NCI-H446 (cell line): ENCODE measurements at regions not wholly inside any gene's neighbourhood (a gene's known extent, or its start where the extent isn't known, plus 50 kb on each side); places are given as distances from the start of the nearest gene placed in this dataset.
"Not testable (repeated sequence)": the region's sequence is repeated elsewhere in the genome, so short reads cannot be mapped to it uniquely, and the experiment has no call there.

Experiments
- DNase-seq, 2 experiments: peaks; one replicate each; lab custom pipeline; 2025; lab: John Stamatoyannopoulos, UW

DNA sequence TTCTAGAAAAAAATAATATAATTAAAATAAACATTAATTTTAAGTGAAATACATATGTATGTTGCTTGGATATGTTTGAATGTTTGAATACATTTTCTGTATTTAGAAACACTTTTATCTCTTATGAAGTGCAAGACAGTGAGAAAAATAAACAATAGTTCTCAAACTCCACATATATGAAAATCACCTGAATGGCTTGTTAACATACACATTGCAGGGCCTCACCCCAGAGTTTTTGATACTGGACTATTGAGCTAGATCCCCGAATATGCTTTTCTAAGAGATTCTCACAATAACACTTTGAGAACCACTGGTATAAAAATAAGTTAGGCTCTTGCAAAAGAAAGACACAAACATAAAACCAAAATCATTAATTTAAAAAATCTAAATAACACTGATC, 1570.3 kb upstream of the PRR20A start:
- no peak for DNase-seq

DNA sequence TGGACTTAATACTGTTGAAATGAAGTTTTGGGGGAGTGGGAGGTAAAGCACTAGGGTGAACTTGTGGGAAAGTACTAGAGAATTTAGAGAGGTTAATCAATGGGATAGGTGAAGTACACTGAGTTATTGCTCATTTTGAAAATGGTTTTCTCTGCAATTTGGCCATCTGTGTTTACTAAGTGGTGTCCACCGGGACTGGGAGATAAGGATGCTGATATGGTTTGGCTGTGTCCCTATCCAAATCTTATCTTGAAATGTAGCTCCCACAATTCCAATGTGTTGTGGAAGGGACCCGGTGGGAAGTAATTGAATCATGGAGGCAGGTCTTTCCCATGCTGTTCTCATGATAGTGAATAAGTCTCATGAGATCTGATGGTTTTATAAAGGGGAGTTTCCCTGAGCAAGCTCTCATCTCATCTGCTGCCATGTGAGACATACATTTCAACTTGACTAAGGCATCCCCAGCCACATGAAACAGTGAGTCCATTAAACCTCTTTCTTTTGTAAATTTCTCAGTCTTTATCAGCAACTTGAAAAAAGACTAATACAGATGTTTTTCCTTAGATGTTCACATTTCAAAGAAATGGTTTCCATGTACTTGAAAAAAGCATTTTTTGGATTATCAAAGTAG, 1569.4 kb upstream of the PRR20A start:
- no peak for DNase-seq

DNA sequence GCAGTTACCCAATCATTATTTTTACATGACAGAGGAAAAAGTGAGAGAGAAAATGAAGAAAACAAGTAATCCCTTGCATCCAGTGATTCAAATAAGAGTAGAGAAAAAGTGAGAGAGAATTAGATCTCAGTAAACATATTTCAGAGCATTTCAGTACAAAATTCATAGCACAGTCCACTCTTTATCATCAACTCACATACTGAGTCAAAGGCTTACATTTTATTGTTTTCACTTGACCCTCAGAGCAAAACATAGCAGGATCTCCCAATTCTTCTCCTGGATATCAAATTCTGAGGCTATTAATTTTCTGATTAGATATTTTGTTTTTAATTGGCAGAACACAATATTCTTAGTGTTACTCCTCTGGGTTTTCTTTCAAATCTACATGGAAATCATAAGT, 1568.3 kb upstream of the PRR20A start:
- DNase-seq: no peak

DNA sequence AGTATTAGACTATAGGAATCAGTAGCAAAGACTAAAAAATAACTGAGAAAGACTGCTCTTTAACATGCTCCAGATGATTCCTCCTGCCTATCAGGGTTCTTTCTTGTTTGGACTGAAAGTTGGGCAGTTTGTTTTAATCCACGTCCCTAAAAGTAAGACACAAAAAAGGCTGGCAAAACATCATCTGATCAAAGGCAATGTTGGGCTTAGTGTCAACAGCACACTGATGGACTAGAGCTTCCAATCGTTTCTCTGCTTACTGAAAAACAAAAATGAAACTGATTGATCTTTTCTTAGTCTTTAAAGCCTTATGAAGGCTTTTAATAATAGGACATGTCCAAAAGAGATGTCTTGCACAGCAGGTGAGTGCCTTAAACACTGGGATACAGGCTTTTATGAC, 1567.9 kb upstream of the PRR20A start:
- no peak for DNase-seq

DNA sequence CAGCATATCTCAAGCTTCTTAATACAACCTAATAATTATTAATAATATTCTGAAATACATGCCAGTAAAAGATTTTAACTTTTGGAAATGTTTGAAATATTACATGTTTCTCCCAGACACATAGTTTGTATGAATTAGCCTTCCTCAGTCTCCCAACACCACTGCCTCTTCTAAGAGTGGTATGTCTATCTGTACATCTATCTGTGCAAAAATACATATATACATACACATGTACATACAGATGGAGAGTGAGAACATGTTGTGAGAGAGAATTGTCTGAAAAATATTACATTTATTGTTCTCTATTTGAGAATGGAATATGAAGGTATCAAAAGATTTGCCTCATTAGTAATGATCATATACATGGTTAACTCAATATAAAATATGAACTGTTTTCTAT, 1567.2 kb upstream of the PRR20A start:
- no peak for DNase-seq

DNA sequence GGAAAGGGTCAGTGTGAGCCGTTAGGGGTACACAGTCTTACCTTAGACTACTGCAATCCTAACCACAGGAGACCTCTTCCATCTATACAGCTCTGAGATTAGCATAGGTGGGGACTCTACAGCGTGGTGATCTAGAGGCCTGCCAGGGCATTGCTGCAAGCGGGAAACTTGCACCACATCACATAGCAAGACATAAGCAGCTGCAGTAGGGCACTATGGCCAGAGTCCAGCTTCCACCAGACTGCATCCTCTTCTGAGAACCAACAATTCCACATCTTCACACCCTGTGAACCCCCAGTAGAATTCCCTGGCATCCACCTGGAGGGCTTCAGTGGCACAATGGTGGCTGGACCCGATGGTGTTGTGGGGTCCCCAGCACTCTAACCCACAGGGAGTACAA, 1564.3 kb upstream of the PRR20A start:
- DNase-seq: no peak

DNA sequence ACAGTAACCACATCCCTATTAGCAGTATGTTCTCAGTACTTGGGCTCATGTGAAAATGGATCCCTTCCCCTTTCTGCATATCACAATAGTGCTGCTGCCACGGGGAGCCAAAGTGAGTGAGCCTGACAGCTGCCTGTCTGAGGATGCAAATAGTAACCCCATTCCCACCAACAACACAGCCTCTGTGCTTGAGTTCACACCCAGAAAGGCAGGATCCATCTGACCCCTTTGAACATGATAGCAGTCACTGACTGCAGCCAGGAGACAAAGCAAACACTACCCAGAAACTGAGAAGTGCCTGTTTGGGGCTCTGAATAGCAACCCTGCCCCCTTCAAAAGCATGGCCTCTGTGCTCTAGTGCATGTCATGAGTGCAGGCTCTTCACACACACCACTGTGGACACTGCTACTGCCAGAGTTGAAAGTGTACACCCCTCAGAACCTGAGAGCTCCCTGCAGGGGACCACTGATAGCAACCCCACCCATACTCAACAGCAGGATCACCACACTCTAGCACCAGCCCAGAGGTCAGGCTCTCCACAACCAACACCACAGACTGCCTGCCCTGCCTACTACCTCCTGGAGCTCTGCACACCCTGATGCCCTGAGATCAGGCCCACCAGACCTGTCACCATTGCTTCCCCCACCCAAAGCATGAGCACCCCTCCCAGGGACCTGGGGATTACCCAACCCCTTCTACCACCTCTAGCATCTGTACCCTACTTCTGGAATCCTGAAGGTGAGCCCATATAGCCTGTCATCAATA, 1563.5 kb upstream of the PRR20A start:
- DNase-seq: no peak

DNA sequence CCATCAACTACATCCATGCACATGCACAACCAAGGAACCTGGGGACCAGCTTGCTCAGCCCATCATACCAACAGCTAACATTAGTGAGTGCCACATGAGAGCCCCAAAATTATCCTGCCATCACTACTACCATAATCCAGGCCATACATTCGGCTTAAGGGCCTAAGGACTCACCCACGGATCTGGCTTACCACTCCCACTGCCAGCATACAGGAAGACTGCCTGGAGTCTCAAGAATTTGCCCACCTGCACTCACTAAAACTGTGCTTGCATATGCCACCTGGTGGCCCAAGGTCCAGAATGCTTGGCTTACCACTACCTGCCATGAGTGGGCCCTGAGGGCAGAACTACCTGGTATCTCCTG, 1562.9 kb upstream of the PRR20A start:
- no peak for DNase-seq

DNA sequence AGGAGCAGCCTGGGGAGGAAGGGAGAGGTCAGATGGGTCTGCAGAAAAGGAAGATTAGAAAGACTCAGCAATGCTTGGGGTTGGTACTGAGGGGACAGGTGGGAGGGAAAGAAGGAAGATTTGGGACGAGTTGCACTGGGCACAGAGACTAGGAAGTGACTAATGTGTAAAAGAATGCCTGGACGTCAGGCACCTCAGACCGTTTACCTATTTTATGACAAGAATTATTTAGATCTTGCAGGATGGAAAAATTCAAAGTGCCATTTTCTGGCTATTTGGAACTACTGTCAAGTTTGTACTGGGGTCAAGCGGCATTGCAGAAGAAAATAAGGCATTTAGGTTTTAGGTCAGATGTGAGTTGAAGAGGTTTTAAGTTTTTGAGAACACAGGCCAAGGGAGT, 1558.4 kb upstream of the PRR20A start:
- DNase-seq: not testable (repeated sequence)

DNA sequence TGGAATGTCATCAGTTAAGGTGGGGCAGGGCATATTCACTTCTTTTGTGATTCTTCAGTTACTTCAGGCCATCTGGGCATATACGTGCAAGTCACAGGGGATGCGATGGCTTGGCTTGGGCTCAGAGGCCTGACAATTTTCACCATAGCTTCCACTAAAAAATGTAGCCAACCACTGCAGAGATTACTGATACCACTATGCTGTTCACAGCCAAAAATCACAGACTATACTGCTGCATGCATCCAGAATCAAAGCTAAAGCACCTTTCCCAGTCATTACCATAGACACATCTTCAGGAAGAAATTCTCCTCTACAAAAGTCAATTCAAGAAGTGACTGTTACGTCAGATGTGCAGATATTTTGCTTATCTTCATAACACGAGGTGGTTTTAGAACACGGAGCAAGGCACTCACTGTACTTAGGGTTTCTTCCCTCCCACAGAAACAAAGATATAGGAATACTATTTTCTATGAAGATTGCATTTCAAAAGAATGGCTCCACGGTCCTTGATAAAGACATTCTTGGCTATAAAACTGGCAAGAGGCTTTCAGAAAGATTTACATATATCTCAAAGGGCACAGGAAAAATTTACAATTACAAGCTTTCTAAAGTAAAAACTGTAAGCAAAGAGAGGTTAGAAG, 1556.6 kb upstream of the PRR20A start:
- DNase-seq: no peak

DNA sequence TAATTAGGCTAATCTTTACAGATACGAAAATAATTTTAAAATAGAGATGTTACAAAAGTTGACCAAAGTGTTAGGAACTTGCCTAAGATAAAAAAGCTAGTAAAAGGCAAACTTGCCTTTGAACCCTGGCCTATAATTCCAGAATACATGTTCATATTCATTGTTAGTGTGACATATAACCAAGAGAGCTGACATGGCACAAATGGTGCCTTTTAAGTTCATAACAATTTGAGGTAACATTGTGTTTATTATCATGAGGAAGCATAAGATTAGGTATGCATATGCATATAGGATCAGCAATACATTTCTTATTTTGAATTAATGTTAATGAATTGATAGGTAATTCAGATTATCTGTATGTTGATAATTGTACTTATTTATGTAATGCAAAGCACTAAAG, 1537.9 kb upstream of the PRR20A start:
- DNase-seq: no peak

DNA sequence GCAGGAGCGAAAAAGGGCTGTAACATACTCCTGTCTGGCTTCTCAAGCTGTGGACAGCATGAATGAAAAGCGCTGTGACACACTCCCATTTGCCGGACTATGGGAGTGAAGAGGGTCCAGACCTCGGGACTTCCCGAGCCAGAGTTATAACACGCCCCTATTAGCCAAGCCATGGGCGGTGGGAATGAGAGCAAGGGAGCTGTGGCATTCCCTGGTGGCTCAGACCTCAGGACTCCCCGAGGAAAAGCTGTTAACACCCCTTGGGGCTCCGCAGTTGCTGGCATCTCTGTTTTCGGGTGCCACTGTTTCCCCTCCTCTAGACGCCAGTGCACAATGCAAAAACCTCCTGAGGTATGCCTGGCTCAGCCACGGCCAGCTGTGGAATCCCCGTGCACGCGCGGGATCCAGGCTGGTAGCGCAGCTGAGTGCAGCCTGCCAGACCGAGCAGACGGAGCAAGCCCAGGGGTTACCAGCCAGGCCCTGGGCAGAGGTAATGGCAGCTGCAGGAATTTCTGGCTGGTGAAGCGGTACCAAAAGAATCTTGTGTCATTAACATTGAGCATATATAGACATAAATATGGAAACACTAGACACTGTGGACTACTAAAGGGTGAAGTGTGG, 1534.6 kb upstream of the PRR20A start:
- no peak for DNase-seq

DNA sequence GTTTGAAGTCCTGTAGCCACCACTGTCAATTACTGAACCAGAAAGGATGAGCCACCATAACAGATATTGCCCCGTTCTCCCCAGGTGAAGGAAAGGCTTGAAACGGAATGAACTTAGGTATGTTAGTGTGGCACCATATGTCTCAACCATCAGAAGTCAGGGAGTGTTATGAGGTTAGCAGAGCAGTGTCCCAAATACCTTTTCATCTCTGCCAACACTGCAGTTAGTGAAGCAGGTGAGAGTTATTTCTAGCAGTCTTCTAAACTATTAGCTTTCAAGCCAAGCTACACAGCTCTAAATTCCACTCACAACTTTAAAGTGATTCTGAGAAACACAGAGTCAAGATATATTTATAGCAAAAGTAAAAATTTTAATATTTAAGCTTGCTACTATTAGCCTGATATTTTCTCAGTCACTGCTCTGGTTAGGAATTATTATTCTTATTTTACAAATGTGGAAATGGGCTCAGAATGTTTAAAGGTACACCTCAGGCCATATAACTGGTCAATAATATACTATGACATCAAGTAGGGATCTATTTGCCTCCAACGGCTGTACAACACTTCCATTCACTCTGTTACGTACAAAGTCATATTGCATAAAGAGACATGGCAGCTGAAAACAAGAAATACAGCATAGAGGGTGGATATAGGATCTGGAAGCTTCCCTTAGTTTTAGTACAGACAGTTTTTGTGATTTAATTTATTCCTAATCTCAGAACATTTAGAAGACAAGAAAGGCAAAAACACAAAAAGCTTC, 1527.1 kb upstream of the PRR20A start:
- DNase-seq: no peak

DNA sequence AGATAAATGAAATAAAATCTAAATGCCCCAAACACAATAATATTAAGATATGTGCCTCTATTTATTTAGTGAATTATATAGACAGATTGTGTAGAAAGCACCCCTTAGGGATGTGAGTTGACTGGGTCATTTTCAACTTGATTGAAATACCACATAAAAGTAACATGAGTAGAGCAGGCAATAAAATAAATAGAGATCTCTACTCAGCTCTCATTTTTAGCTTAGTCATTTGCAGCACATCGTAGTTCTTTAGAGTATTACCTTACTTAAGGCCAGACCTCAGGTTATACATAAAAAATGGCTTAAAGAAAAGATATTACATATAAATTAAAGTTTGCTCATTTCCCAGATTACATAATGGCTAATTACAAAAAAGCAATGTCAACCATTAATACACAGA, 1525.6 kb upstream of the PRR20A start:
- DNase-seq: no peak

DNA sequence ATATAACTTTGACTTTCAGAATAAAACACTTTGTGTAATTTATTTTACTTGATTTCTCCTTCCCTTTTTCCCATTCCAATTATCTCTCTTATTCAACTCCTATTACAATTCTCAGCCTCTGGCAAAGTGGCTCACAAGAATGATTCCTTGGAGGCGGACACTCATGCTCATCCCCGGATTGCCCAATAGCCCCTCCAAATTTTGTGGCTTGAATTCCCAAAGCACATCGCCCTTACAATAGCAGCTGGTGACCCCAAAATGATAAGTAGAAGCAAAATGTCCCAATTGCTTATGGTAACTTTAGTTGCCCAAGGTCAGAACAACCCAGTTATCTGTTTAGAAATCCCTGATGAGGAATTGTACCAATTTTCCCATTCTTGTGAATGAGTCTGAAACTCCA, 1523.5 kb upstream of the PRR20A start:
- DNase-seq: no peak

DNA sequence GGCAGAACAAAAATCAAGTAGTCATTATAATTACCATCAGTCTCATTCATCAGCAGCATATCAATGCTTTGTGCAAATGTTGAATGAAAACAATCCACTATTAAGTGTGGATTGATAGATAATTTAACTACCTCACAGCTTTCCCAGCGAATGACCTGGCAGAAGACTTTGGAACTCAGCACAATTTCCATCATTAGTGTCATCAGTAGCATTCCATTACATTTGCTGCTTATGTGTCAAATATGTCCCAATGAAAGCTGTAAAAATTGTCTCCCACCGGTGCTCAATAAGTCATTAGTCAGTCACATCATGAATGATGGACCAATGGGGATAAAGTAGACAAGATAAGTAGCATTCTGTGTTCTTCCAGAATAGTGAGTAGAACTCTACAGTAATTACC, 1513.5 kb upstream of the PRR20A start:
- no peak for DNase-seq

DNA sequence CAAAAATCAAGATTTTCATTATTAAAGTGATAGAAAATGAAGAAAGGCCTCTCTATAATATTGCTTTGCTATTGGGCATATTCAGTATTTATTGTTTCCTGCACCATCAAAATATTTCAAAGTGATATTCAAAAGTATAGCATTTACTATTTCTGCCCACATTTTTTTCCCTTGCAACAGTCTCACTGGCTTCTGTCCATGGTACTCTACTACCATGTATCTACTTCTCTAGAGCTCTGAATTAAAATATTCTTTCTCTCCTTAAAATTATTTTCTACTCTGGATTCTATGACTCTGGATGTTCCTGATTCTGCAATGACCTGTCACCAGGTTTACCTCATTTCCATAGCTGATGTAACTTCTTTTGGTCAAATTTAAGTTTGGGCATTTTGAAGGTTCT, 1508.3 kb upstream of the PRR20A start:
- no peak for DNase-seq

DNA sequence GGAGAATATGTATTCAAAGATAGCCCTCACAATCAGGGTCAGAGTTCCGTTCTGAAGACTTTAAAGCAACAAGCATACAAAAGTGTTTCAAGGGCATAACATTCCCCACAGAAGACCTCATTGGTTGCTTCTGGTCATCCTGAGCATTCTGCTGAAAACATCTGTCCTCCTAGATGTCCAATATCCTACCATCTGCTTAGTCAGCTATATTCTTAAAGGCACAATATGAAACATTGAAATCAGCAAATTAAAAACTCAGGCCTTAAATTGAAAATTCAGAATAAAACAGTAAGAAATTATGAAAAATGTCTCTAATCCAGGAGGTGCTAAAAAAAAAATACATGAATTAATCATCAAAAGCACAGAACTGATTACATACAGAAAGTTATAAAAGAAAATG, 1491.2 kb upstream of the PRR20A start:
- no peak for DNase-seq

DNA sequence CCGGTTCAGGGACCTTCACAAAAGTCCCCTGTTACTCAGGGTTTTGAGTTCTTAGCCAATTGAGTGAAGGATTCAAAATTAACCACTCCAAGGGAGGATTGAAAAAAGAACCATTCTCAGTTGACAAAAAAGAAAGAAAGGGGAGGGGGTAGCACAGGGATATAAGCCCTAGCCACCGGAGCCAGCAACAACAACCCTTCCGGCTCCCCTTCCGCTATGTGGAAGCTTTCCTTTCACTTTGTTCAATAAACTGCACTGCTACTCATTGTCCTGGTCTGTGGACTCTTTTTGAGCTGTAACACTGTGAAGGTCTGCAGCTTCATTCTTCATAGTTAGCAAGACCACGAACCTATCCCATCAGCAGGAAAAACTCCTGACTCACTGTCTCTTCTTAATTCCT, 1488.1 kb upstream of the PRR20A start:
- no peak for DNase-seq

DNA sequence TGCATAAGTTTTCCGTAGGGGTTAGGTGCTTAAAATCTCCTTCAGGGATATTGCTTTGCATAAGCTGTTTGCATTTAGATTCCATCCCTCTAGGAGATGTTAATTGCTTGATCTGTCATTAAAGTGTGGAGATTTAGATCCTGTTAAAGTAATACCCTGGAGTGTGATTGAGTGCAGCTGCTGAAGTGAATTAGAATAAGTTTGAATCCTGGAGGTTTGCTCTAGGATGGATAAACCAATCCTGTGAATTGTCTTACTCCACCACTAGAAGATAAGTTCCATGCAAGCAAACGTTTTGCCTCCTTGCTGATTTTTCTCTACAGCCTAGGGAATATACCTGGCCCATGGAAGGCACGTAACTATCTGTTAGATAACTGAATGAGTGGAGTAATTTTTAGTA, 1487.2 kb upstream of the PRR20A start:
- DNase-seq: no peak

DNA sequence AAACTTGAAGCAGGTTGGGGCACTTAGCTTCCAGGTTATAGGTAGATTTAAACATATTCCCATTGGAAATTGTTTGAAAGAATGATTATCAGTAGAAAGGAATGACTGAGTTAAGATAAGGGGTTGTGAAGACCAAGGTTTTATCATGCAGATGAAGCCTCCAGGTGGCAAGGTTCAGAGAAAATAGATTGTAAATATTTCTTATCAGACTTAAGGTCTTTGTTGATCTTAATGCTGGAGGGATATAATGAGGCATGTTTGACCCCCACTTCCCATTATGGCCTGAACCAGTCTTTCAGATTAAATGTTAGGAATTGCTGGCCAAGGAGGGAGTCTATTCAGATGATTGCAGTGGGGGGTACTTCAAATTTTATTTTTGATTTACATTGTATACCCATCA, 1486.5 kb upstream of the PRR20A start:
- no peak for DNase-seq

DNA sequence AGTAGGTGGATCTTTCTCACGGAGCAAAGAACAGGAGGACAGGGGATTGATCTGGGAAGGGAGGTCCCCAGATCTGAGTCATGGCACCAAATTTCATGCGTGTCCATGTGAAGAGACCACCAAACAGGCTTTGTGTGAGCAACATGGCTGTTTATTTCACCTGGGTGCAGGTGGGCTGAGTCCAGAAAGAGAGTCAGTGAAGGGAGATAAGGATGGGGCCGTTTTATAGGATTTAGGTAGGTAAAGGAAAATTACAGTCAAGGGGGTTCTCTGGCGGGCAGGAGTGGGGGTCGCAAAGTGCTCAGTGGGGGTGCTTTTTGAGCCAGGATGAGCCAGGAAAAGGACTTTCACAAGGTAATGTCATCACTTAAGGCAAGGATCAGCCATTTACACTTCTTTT, 1480.5 kb upstream of the PRR20A start:
- not testable (repeated sequence) for DNase-seq
